GM18909 (cell line): ENCODE measurements at regions not wholly inside any gene's neighbourhood (a gene's known extent, or its start where the extent isn't known, plus 50 kb on each side); places are given as distances from the start of the nearest gene placed in this dataset.
"Not testable (repeated sequence)": the region's sequence is repeated elsewhere in the genome, so short reads cannot be mapped to it uniquely, and the experiment has no call there.

ENCODE experiments used
- ATAC-seq: cut with Tn5 transposase; IDR thresholded peaks from one replicate; pipeline ENCODE4 v1.9.1; 2021; ENCODE audit warnings: mild to moderate bottlenecking; ENCODE audit not compliant: unreplicated experiment, poor library complexity

DNA sequence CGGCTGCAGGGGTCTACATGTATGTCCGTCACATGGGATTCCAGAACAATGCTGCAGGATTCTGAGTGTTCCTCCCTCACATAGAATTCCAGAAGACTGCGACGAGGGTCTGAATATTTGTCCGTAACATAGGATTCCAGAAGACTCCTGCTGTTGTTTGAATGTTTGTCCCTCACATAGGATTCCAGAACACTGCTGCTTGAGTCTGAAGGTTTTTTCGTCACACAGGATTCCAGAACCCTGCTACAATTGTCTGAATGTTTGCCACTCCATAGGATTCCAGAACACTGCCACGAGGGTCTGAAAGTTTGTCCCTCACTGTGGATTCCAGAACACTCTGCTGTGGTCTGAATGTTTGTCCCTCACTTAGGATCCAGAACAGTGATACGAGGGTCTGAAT is 217.5 kb downstream of the FOXD4L6 start:
- ATAC-seq: not testable (repeated sequence)

GRCh38 chr9:40909821-40910220 is 218.7 kb downstream of the FOXD4L6 start:
- ATAC-seq: no peak

GRCh38 chr9:40909111-40909510 is 219.4 kb downstream of the FOXD4L6 start:
- ATAC-seq: not testable (repeated sequence)

DNA sequence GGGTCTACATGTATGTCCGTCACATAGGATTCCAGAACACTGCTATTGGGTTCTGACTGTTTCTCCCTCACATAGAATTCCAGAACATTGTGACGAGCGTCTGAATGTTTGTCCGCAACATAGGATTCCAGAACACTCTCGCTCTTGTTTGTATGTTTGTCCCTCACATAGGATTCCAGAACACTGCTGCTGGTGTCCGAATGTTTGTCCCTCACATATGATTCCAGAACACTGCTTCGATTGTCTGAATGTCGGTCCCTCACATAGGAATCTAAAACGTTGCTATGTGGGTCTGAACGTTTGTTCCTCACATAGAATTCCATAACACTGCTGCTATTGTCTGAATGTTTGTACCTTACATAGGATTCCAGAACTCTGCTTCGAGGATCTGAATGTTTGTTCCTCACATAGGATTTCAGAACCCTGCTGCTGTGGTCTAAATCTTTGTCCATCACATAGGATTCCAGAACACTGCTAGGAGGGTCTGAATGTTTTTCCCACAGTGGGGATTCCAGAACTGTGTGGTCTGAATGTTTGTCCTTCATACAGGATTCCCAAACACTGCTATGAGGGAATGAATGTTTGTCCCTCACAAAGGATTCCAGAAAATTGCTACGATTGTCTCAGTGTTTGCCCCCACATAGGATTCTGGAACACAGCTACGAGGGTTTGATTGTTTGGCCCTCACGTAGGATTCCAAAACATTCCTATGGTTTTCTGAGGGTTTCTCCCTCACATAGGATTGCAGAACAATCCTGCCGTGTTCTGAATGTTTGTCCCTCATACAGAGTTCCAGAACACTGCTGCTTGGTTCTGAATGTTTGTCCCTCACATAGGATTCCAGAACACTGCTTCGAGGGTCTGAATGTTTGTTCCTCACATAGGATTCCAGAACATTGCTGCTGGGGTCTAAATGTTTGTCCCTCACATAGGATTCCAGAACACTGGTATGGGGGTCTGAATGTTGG is 220.5 kb downstream of the FOXD4L6 start:
- ATAC-seq: no peak

DNA sequence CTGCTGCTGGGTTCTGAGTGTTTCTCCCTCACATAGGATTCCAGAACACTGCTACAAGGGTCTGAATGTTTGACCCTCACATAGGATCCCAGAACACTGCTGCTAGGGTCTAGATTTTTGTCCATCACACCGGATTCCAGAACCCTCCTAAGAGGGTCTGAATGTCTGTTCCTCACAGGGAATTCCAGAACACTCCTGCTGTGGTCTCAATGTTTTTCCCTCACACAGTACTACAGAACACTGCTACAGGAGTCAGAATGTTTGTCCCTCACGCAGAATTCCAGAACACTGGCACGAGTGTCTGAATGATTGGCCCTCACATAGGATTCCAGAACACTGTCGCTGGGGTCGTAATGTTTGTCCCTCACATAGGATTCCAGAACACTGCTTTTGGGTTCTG is 221.6 kb downstream of the FOXD4L6 start:
- ATAC-seq: not testable (repeated sequence)

DNA sequence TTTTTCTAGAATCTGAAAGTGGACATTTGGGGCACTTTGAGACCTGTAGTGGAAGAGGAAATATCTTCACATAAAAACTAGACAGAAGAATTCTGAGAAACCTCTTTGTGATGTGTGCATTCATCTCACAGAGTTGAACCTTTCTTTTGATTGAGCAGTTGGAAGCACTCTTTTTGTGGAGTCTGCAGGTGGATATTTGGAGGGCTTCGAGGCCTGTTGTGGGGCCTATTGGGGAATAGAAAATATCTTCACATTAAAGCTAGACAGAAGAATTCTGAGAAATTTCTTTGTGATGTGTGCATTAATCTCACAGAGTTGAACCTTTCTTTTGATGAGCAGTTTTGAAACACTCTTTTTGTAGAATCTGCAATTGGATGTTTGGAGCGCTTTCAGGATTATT is 236.2 kb downstream of the FOXD4L6 start:
- not testable (repeated sequence) for ATAC-seq

DNA sequence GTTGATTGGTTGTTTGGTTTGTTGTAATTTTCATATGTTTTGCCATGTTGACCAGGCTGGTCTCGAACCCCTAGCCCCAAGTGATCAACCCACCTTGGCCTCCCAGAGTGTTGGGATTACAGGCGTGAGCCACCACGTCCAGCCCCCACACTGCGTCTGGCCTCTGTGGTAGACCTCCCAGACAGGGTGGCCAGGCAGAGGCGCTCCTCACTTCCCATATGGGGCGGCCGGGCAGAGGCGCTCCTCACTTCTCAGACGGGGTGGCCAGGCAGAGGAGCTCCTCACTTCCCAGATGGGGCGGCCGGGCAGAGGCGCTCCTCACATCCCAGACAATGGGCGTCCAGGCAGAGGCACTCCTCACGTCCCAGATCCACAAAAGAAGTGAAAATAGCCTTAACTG is 242.6 kb downstream of the FOXD4L6 start:
- not testable (repeated sequence) for ATAC-seq

GRCh38 chr9:40884902-40885490 is 243.5 kb downstream of the FOXD4L6 start:
- not testable (repeated sequence) for ATAC-seq

GRCh38 chr9:40884072-40884901 is 244.2 kb downstream of the FOXD4L6 start:
- ATAC-seq: no peak

DNA sequence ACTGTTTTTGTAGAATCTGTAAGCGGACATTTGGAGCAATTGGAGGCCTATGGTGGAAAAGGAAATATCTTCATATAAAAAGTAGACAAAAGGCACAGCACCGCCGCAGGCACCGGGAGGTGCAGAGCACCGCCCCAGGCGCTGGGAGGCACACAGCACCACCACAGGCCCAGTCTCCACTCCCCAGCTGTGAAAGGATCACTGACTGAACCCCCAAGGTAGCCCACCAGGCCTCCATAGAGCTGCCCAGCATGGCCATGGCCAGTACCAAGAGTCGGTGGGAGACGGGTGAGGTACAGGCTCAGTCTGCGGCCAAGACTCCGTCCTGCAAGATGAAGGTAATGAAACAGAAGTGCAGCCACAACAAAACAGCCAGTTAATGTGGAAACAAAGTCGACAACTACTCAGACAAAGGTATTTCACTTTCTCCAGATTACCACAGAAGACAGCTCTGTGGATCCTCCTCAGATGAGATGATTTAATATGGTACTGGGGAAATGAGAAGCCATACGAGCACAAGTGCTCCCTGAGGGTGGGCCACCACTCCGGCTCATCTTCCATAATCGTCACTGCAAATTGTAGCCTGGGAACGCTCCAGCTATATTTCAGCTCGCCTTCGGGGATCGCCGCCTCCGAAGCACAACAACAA is 244.9 kb downstream of the FOXD4L6 start:
- not testable (repeated sequence) for ATAC-seq

- ATAC-seq: not testable (repeated sequence)
Measured at GRCh38 chr9:40873753-40874295, 254.7 kb downstream of the FOXD4L6 start.

GRCh38 chr9:40868437-40868836 is 260.0 kb downstream of the FOXD4L6 start:
- ATAC-seq: not testable (repeated sequence)
